ENCODE measurements at regions not wholly inside any gene's neighbourhood (a gene's known extent, or its start where the extent isn't known, plus 50 kb on each side); places are given as distances from the start of the nearest gene placed in this dataset.

DNA sequence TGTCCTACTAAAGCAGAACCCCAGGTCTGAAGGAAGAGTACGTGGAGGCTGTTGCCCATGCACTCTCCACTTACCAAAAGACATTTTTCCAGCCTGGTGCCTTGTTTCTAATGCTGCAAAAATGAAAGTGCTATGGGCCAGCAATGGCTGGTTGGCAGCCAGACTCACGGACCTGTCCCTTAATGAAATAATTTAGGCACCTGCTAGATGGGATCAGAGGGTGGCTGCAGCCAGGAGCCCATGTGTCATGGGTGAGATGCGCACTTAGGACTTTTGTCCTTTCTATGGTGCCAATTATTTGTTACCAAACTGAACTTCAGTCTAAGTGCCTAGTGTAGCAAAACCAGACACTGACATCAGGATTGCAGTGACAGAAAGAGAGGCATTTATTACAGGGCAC is 276.3 kb downstream of the YTHDC2 start:
- intact Hi-C loops (cut with micrococcal nuclease): no loop called here
- Mint-ChIP-seq H3K4me1 (ENCODE audit: low read depth) (no peaks in the 10 kb centered on the region), H3K27ac (no peak overlapping the region), H3K36me3 (ENCODE audit: low read depth) (no peaks in the 10 kb centered on the region), H3K9me3 (no peaks in the 10 kb centered on the region), H3K27me3 (no peaks in the 10 kb centered on the region), H3K4me3 (no peak overlapping the region)

DNA sequence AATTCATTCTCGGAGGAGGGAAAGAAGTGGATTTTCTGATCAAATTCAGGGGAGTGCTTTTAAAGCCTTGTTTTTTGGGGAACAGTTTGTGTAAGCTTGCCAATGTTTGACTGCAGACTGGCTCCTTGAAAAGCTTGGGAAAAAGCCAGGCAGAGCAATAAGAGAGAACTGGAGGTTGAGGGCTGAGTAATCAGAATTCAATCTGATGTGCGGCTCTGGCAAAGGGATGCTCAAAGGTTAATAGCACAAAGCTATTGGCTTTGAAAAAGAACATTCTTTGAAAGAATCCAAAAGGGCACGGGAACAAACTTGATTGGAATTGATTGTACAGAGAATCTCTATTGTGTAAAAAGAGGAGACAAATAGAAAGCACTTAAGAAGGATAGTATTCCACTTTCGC is 279.3 kb downstream of the YTHDC2 start:
- Mint-ChIP-seq H3K4me3 (no peak overlapping the region), H3K27me3 (no peaks in the 10 kb centered on the region), H3K9me3 (no peaks in the 10 kb centered on the region), H3K4me1 (ENCODE audit: low read depth) (no peaks in the 10 kb centered on the region), H3K27ac (no peak overlapping the region), H3K36me3 (ENCODE audit: low read depth) (no peaks in the 10 kb centered on the region)
- intact Hi-C loops (cut with micrococcal nuclease): no loop called here

DNA sequence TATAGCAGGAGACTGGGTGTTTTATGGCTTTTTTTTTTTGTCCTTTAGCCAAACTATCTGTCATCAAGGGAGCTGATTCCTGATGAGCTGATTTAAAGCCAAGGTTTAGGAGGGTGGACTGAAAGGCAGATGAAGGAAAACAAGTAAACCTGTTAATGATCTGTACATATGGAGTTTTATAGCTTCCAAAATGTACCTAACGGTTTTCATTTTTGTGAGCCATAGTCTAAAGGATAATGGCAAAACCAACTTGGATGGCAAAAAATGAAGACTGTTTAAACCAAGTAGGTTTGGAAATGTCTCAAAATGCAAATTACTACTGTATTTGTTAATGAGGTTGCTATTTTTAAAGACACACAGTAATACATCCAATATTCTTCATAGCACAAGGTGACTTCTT is 281.5 kb downstream of the YTHDC2 start:
- H3K4me1 Mint-ChIP-seq (ENCODE audit: low read depth): no peaks in the 10 kb centered on the region
- H3K4me3 Mint-ChIP-seq: no peak overlapping the region
- no peak overlapping the region for H3K27ac Mint-ChIP-seq
- no peaks in the 10 kb centered on the region for H3K27me3 Mint-ChIP-seq
- no peaks in the 10 kb centered on the region for H3K36me3 Mint-ChIP-seq (ENCODE audit: low read depth)
- intact Hi-C loops (cut with micrococcal nuclease): no loop called here
- H3K9me3 Mint-ChIP-seq: no peaks in the 10 kb centered on the region

DNA sequence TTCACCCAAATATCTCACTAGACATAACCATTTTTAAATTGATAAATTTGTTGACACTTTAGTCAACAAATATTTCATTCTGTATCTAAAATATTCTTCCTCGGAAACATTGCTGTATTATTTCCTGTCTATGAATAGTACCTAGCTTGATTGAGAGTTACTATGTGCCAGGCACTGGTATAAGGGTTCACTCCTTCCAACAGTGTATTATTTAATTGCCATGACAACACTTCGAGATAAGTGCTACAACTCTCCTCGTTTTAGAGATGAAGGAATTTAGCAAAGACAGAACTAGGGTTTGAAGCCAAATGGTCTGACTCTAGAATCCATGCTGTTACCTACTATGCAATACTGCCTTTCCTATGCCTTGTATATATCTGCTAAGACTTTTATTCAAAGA is 287.2 kb downstream of the YTHDC2 start:
- H3K36me3 Mint-ChIP-seq (ENCODE audit: low read depth): no peaks in the 10 kb centered on the region
- no peak overlapping the region for H3K4me3 Mint-ChIP-seq
- H3K27ac Mint-ChIP-seq: no peak overlapping the region
- H3K9me3 Mint-ChIP-seq: no peaks in the 10 kb centered on the region
- H3K4me1 Mint-ChIP-seq (ENCODE audit: low read depth): no peaks in the 10 kb centered on the region
- H3K27me3 Mint-ChIP-seq: no peaks in the 10 kb centered on the region
- intact Hi-C loops (cut with micrococcal nuclease): no loop called here

DNA sequence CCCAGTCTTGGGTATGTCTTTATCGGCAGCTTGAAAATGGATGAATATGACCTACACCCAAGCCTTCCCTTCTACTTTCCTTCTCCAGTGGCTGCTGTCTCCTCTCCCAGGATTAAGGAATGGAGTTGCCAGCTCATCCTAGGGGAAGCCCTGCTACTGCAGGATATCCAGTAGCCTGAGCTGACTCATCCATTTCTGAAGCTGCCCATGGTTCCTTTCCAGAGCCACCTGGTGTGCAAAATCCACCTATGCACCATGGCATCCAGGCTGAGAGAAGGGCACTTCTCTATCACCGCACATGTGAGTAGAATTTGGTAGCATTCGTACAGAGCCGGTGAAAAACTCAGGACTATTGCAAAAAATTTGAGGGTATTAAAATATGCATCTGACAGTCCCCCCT is 290.8 kb downstream of the YTHDC2 start:
- Mint-ChIP-seq H3K27ac (no peak overlapping the region), H3K4me1 (ENCODE audit: low read depth) (no peaks in the 10 kb centered on the region), H3K4me3 (no peak overlapping the region), H3K9me3 (no peaks in the 10 kb centered on the region), H3K27me3 (no peaks in the 10 kb centered on the region), H3K36me3 (ENCODE audit: low read depth) (no peaks in the 10 kb centered on the region)
- intact Hi-C loops (cut with micrococcal nuclease): no loop called here

DNA sequence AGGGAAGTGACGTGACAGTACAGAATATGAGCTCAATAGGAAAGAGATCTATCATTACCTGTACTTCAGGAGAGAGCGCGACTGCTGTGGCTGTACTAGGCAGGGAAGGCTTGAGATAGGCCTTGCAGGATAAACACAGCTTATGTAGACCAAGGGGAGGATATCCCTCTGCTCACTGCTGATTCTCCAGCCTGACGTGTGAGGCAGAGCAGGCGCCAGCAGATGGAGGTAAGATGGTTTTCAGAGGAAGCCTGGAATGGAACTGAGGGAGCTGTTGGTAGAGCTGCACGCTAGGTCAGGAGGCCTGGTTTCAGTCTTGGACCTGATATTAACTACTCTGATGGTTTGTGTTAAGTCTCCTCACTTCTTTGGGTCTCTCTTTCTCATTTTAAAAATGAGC is 291.4 kb downstream of the YTHDC2 start:
- Mint-ChIP-seq H3K27me3 (no peaks in the 10 kb centered on the region), H3K9me3 (no peaks in the 10 kb centered on the region), H3K4me3 (no peak overlapping the region), H3K4me1 (ENCODE audit: low read depth) (no peaks in the 10 kb centered on the region), H3K27ac (no peak overlapping the region), H3K36me3 (ENCODE audit: low read depth) (no peaks in the 10 kb centered on the region)
- intact Hi-C loops (cut with micrococcal nuclease): no loop called here

DNA sequence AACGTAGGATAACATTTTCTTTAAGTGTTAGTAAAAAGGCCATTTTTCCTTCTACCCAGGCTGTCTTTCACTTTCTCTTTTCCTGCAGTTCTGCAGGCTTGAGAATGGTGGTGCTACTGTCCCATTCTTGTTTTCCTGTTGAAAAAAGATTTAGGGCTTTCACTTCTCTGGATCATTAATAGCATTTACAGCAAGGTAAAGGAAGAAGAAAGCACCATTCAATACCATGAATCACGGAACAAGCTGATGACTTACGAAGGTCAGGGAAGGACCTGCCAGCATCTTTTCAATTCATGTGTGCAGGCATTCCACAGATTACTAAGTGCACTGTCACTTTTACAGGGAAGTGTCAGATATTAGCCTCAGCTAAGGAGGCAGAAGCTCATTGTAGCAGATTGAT is 292.8 kb downstream of the YTHDC2 start:
- H3K4me1 Mint-ChIP-seq (ENCODE audit: low read depth): no peaks in the 10 kb centered on the region
- no peaks in the 10 kb centered on the region for H3K9me3 Mint-ChIP-seq
- no peaks in the 10 kb centered on the region for H3K27me3 Mint-ChIP-seq
- H3K27ac Mint-ChIP-seq: no peak overlapping the region
- H3K4me3 Mint-ChIP-seq: no peak overlapping the region
- H3K36me3 Mint-ChIP-seq (ENCODE audit: low read depth): no peaks in the 10 kb centered on the region
- intact Hi-C loops (cut with micrococcal nuclease): no loop called here

DNA sequence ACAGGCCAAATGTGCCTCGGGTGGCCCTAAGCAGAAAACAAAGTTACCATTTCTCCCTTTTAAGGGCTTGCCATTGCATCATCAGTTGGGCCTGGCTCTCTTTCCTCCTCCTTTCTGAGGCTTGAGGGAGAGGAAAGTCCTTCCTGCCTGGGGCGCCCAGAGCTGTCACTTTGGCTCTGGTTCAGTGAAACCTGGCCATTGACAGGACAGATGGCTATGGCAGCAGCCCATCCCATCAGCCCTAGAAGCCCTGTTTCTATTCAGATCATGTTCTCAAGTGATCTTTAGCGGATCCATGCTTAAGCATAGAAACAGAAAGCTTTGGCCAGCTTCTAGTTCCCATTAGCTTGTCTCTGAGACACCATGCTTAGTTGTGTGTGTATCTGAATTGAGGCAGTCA is 293.4 kb downstream of the YTHDC2 start:
- Mint-ChIP-seq H3K36me3 (ENCODE audit: low read depth) (no peaks in the 10 kb centered on the region), H3K4me1 (ENCODE audit: low read depth) (no peaks in the 10 kb centered on the region), H3K9me3 (no peaks in the 10 kb centered on the region), H3K27ac (no peak overlapping the region), H3K4me3 (no peak overlapping the region), H3K27me3 (no peaks in the 10 kb centered on the region)
- intact Hi-C loops (cut with micrococcal nuclease): no loop called here

DNA sequence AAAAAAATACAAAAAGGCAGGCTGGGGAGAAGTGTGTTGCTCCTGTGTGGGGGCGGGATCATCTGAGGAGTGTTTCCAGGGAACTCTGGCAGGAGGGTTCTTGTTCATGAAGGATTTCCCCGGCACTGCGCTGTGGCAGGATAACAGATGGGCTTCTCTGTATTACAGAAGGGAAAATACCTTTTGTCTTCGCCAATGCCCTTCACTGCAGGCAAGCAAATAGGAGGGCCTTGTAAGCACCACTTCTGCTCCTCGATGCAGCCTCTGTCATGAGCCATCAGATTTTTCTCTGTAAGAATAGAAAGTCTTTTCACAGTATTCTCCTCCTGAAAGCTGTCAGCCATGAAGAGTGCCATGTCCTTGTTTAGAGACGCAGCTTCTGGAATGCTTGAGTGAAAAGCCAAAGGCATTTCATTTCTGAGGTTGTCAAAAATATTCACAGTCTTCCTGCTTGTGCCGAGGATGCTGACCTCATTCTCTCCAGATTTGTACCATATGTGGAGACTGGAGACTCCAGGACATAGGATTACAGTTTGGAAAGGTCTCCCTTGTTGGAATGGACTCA is 294.0 kb downstream of the YTHDC2 start:
- Mint-ChIP-seq H3K4me3 (no peak overlapping the region), H3K9me3 (no peaks in the 10 kb centered on the region), H3K36me3 (ENCODE audit: low read depth) (no peaks in the 10 kb centered on the region), H3K27ac (no peak overlapping the region), H3K27me3 (no peaks in the 10 kb centered on the region), H3K4me1 (ENCODE audit: low read depth) (no peaks in the 10 kb centered on the region)
- intact Hi-C loops (cut with micrococcal nuclease): no loop called here

DNA sequence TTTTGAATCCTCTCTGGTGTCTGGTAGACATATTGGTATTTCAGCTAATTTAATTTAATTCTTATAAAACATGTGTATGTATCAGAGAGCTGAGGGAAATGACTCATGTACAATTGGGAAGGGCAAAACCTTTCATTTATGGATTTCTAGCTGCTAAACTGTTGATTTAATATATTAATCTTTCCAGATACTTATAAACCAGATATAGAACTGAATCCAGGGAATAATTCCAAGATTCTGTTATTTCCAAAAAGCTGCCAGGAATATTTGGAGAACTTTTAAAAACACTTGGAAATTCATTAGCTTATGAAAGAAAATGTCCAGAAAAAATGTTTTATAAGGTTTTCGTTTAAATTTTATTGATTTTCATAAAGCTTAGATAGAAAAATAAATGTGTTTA is 295.5 kb downstream of the YTHDC2 start:
- no peaks in the 10 kb centered on the region for H3K9me3 Mint-ChIP-seq
- H3K4me1 Mint-ChIP-seq (ENCODE audit: low read depth): no peaks in the 10 kb centered on the region
- H3K27me3 Mint-ChIP-seq: no peaks in the 10 kb centered on the region
- no peak overlapping the region for H3K27ac Mint-ChIP-seq
- intact Hi-C loops (cut with micrococcal nuclease): no loop called here
- no peak overlapping the region for H3K4me3 Mint-ChIP-seq
- no peaks in the 10 kb centered on the region for H3K36me3 Mint-ChIP-seq (ENCODE audit: low read depth)

DNA sequence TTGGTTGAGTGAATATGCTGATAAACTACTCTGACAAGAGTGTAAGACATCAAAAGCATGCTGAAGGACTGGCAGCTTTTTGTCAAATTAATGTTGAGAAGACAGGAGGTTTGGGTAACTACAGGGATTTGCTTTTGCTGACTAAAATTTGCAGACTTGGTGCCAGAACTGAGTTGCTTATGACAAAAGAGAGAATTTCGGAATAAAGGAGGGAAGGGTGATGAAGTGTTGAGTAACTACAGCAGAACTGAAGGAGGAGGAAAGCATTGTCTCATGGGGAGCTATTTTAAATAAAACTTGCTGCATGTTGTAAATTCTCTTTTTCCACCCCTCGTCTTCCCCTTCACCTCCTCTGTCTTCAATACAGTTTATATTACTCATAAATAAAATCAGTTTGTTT is 296.1 kb downstream of the YTHDC2 start:
- no peaks in the 10 kb centered on the region for H3K9me3 Mint-ChIP-seq
- no peak overlapping the region for H3K27ac Mint-ChIP-seq
- H3K27me3 Mint-ChIP-seq: no peaks in the 10 kb centered on the region
- H3K36me3 Mint-ChIP-seq (ENCODE audit: low read depth): no peaks in the 10 kb centered on the region
- intact Hi-C loops (cut with micrococcal nuclease): no loop called here
- H3K4me1 Mint-ChIP-seq (ENCODE audit: low read depth): no peaks in the 10 kb centered on the region
- no peak overlapping the region for H3K4me3 Mint-ChIP-seq

DNA sequence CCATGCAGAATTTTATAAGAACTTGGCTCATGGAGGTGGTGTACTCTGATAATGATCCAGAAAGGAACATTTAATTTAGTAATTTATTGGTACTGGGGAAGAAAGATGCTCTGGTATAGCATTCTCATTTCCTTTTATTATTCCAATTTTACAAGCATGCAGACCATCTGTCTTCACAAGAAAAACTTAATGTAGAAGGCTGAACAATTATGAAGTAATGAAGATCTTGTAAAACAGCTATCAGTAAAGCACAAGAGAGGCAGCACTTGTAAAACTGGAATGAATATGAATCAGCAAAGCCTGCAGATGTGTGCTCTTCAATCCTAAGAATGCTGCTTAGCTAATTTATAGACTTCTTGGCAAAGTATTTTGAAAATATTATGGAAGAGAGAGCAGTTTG is 300.0 kb downstream of the YTHDC2 start:
- no peak overlapping the region for H3K27ac Mint-ChIP-seq
- H3K9me3 Mint-ChIP-seq: no peaks in the 10 kb centered on the region
- no peak overlapping the region for H3K4me3 Mint-ChIP-seq
- H3K4me1 Mint-ChIP-seq (ENCODE audit: low read depth): no peaks in the 10 kb centered on the region
- H3K27me3 Mint-ChIP-seq: no peaks in the 10 kb centered on the region
- no peaks in the 10 kb centered on the region for H3K36me3 Mint-ChIP-seq (ENCODE audit: low read depth)
- intact Hi-C loops (cut with micrococcal nuclease): no loop called here

DNA sequence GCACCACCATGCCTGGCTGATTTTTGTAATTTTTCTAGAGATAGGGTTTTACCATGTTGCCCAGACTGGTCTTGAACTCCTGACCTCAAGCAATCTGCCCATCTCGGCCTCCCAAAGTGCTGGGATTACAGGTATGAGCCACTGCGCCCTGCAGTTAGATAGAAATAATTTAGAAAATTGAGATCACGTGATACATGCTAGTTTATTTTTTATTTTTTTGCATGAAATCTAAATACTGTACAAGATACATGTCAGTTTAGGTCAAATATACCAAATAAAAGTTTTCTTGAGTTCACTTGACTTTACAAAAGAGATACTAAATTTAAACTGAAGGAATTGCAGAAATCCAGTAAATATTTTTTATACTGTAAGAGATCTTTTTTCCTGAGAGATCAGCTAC is 304.2 kb downstream of the YTHDC2 start:
- no peaks in the 10 kb centered on the region for H3K36me3 Mint-ChIP-seq (ENCODE audit: low read depth)
- H3K27ac Mint-ChIP-seq: no peak overlapping the region
- H3K9me3 Mint-ChIP-seq: peaks cover 8% of the 10 kb centered on the region
- no peak overlapping the region for H3K4me3 Mint-ChIP-seq
- H3K4me1 Mint-ChIP-seq (ENCODE audit: low read depth): no peaks in the 10 kb centered on the region
- intact Hi-C loops (cut with micrococcal nuclease): no loop called here
- no peaks in the 10 kb centered on the region for H3K27me3 Mint-ChIP-seq

DNA sequence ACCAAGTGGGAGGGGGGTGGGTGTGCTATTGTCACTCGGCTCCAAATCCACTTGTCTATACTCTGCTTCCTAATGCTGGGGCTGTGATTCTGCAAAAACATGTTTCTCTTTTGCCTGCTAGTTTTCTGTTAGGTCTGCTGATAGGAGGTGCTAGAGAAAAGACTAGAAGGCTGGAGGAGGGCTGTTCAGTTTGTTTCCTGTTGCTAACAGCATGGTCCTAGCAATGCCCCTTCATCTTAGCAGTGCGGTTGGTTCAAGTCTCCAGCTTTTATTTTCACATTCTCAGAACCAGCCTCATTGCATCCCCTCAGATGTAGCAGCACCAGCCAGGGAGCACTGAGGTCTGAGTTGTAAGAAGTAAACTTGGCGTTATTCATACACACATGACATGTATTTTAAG is 310.2 kb downstream of the YTHDC2 start:
- intact Hi-C loops (cut with micrococcal nuclease): no loop called here
- Mint-ChIP-seq H3K4me3 (no peak overlapping the region), H3K36me3 (ENCODE audit: low read depth) (no peaks in the 10 kb centered on the region), H3K9me3 (peaks cover 38% of the 10 kb centered on the region), H3K27ac (no peak overlapping the region), H3K27me3 (no peaks in the 10 kb centered on the region), H3K4me1 (ENCODE audit: low read depth) (no peaks in the 10 kb centered on the region)

DNA sequence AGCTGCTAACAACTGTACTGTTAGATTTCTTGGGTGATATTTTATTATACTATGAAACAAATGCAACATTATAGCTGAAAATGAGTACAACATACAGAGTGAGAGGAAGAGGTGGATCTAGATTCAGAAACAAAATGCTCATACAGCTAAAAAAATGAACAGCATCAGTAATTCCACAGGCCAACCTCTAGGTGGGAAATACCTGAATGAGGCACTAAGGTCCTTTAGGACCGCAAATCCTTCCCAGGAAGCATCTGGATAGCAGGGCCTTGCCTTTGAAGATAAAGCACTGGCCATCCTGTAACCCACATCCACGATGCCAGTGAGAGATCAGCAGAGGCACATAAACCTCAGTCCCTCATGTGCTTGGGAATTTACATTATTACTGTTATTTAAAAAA is 310.8 kb downstream of the YTHDC2 start:
- Mint-ChIP-seq H3K36me3 (ENCODE audit: low read depth) (no peaks in the 10 kb centered on the region), H3K9me3 (peaks cover 35% of the 10 kb centered on the region), H3K4me1 (ENCODE audit: low read depth) (no peaks in the 10 kb centered on the region), H3K27me3 (no peaks in the 10 kb centered on the region), H3K27ac (no peak overlapping the region), H3K4me3 (no peak overlapping the region)
- intact Hi-C loops (cut with micrococcal nuclease): no loop called here

Data from dendritic cell treated with granulocyte-macrophage colony-stimulating factor and Interleukin-4, amounts not matched to agents 40 ng/mL and 50 ng/mL, for 4 days (primary cell).